Motor neuron (in vitro differentiated cells): ENCODE measurements at regions not wholly inside any gene's neighbourhood (a gene's known extent, or its start where the extent isn't known, plus 50 kb on each side); places are given as distances from the start of the nearest gene placed in this dataset.

Source experiments
- ATAC-seq, 8 experiments: fragments of 200-7000 bp; cut with Tn5 transposase; replicated peaks in 6 of 8; 2 replicates each; pipeline ENCODE4 v1.8.0; 2021; ENCODE audit warnings: mild to moderate bottlenecking in 8 of 8, moderate library complexity in 8 of 8
- H3K27ac ChIP-seq, 2 donors: fragments of 250-450 bp; sonication (Bioruptor Pico); 2 replicates each; pipeline ENCODE4 v1.9.0; 2021; ENCODE audit warnings: antibody characterized with exemption in 2 of 2, mild to moderate bottlenecking in 2 of 2, moderate library complexity in 1 of 2
- H3K4me1 ChIP-seq, 2 donors: fragments of 250-450 bp; sonication (Bioruptor Pico); replicated peaks in 1 of 2; 2 replicates each; pipeline ENCODE4 v1.6.1; 2021; ENCODE audit warnings: antibody characterized with exemption in 2 of 2, mild to moderate bottlenecking in 2 of 2, moderate library complexity in 1 of 2
- H3K4me3 ChIP-seq, 5 donors: fragments of 250-450 bp; sonication (Bioruptor Pico); 2 replicates each; pipeline ENCODE4 v1.9.0; 2021; ENCODE audit warnings: antibody characterized with exemption in 5 of 5, mild to moderate bottlenecking in 5 of 5, moderate library complexity in 4 of 5
- WGBS, 10 experiments: fragments of 450-650 bp; shearing (Covaris generic); methylation state at CpG; one replicate each; pipeline ENCODE4 v1.0.0; 2022; 5-methylcytosine and 5-hydroxymethylcytosine counted together
- in situ Hi-C, 9 experiments: fragments of 400-800 bp; cut with MboI; loops; one replicate each; pipeline ENCODE4 v1.15.0; 2021; ENCODE audit warnings: low sequenced_read_pairs in 9 of 9, low pct_unique_long_range_greater_than_20kb in 2 of 9; ENCODE audit not compliant: unreplicated experiment in 9 of 9

- 20 to 100% (median 80%) methylated on average over 1 to 5 of the region's 5 CpGs; no CpG with 5 or more reads in 1 of the 10 experiments for WGBS, 10 experiments
- in situ Hi-C loops = no loop called here
- peak in 2 of 8 experiments; percentile 66 to 77 for ATAC-seq
Measured at GRCh38 chr6:8231956-8232355, 129.6 kb upstream of the EEF1E1 start.

GRCh38 chr6:8229915-8230756 is 127.8 kb upstream of the EEF1E1 start:
- 39 to 100% (median 62%) methylated on average over 2 to 8 of the region's 8 CpGs for WGBS, 10 experiments
- no peak overlapping the region for H3K4me3 ChIP-seq
- peaks cover 9 to 12% of the 10 kb centered on the region in 2 donors for H3K4me1 ChIP-seq
- in situ Hi-C loops = loop anchor here in 1 of 9 experiments (10.0 kb wide), 1 partner anchor 95 kb away; no protein-coding TSS in a partner anchor
- no peak overlapping the region for H3K27ac ChIP-seq
- peak in 4 of 8 experiments; percentile 24 to 68 (median 33) for ATAC-seq

More at GRCh38 chr6:8231956-8232355, 129.6 kb upstream of the EEF1E1 start:
- Histone ChIP-seq H3K27ac (no peak overlapping the region), H3K4me3 (no peak overlapping the region), H3K4me1 (peaks cover 9 to 14% of the 10 kb centered on the region in 2 donors)

- in situ Hi-C loops = loop anchor here in 1 of 9 experiments (10.0 kb wide), 1 partner anchor 90 kb away; no protein-coding TSS in a partner anchor
- Histone ChIP-seq H3K4me3 (no peak overlapping the region), H3K27ac (no peak overlapping the region), H3K4me1 (peaks cover 6 to 7% of the 10 kb centered on the region in 2 donors)
- 45 to 100% (median 89%) methylated on average over 1 to 5 of the region's 5 CpGs for WGBS, 10 experiments
- no peak for ATAC-seq
Measured at GRCh38 chr6:8225113-8225512, 122.8 kb upstream of the EEF1E1 start.

GRCh38 chr6:8223678-8224077 is 121.3 kb upstream of the EEF1E1 start:
- Histone ChIP-seq H3K4me1 (no peaks in the 10 kb centered on the region), H3K27ac (no peak overlapping the region), H3K4me3 (no peak overlapping the region)
- in situ Hi-C loops = loop anchor here in 2 of 9 experiments (5.0 to 10.0 kb wide), 2 partner anchors 89 to 91 kb away; no protein-coding TSS in a partner anchor
- peak in 2 of 8 experiments; percentile 38 to 62 for ATAC-seq
- WGBS, 10 experiments = 23 to 100% (median 79%) methylated on average over 1 to 2 of the region's 2 CpGs; no CpG with 5 or more reads in 1 of the 10 experiments

GRCh38 chr6:8219352-8219943 is 117.1 kb upstream of the EEF1E1 start:
- 0 to 29% (median 8%) methylated on average over 1 to 3 of the region's 3 CpGs for WGBS, 10 experiments
- ATAC-seq = peak in 3 of 8 experiments; percentile 56 to 75 (median 71)
- in situ Hi-C loops = no loop called here
- Histone ChIP-seq H3K4me1 (no peaks in the 10 kb centered on the region), H3K27ac (no peak overlapping the region), H3K4me3 (no peak overlapping the region)

- in situ Hi-C loops = no loop called here
- Histone ChIP-seq H3K27ac (no peak overlapping the region), H3K4me1 (no peaks in the 10 kb centered on the region), H3K4me3 (no peak overlapping the region)
- 18 to 96% (median 69%) methylated on average over 1 to 5 of the region's 5 CpGs for WGBS, 10 experiments
- ATAC-seq = no peak
Measured at GRCh38 chr6:8218861-8219260, 116.5 kb upstream of the EEF1E1 start.

- 40 to 100% (median 72%) methylated on average over 2 to 5 of the region's 6 CpGs; no CpG with 5 or more reads in 2 of the 10 experiments for WGBS, 10 experiments
- H3K4me3 ChIP-seq = no peak overlapping the region
- ATAC-seq = no peak
- no peaks in the 10 kb centered on the region for H3K4me1 ChIP-seq
- in situ Hi-C loops = no loop called here
- H3K27ac ChIP-seq = no peak overlapping the region
Measured at GRCh38 chr6:8215631-8216030, 113.3 kb upstream of the EEF1E1 start.

- Histone ChIP-seq H3K27ac (no peak overlapping the region), H3K4me1 (no peaks in the 10 kb centered on the region), H3K4me3 (no peak overlapping the region)
- ATAC-seq = peak in 2 of 8 experiments; percentile 31 to 66
- in situ Hi-C loops = no loop called here
- WGBS, 10 experiments = 13 to 100% (median 80%) methylated on average over 1 to 4 of the region's 4 CpGs; no CpG with 5 or more reads in 1 of the 10 experiments
Measured at GRCh38 chr6:8213995-8214394, 111.6 kb upstream of the EEF1E1 start.

GRCh38 chr6:8212720-8213434 is 110.5 kb upstream of the EEF1E1 start:
- Histone ChIP-seq H3K27ac (no peak overlapping the region), H3K4me1 (no peaks in the 10 kb centered on the region), H3K4me3 (no peak overlapping the region)
- WGBS, 10 experiments = 0 to 100% (median 67%) methylated on average over 1 to 2 of the region's 2 CpGs; no CpG with 5 or more reads in 1 of the 10 experiments
- in situ Hi-C loops = no loop called here
- ATAC-seq = peak in 4 of 8 experiments; percentile 47 to 77 (median 73)

GRCh38 chr6:8207869-8208191 is 105.5 kb upstream of the EEF1E1 start:
- Histone ChIP-seq H3K27ac (no peak overlapping the region), H3K4me1 (no peaks in the 10 kb centered on the region), H3K4me3 (no peak overlapping the region)
- ATAC-seq = no peak
- 71 to 100% (median 100%) methylated on average over 1 of the region's 1 CpG; no CpG with 5 or more reads in 3 of the 10 experiments for WGBS, 10 experiments
- in situ Hi-C loops = no loop called here

GRCh38 chr6:8207191-8207868 is 105.0 kb upstream of the EEF1E1 start:
- Histone ChIP-seq H3K4me1 (peaks cover 0 to under 1% of the 10 kb centered on the region in 2 donors), H3K4me3 (no peak overlapping the region), H3K27ac (no peak overlapping the region)
- ATAC-seq = peak in 1 of 8 experiments; percentile 32
- WGBS, 10 experiments = 73 to 97% (median 89%) methylated on average over 2 to 16 of the region's 16 CpGs
- in situ Hi-C loops = no loop called here

GRCh38 chr6:8203337-8203736 is 101.0 kb upstream of the EEF1E1 start:
- ATAC-seq = no peak
- no peak overlapping the region for H3K27ac ChIP-seq
- no peak overlapping the region for H3K4me3 ChIP-seq
- peaks cover 4 to 6% of the 10 kb centered on the region in 2 donors for H3K4me1 ChIP-seq
- 48 to 100% (median 79%) methylated on average over 1 to 5 of the region's 5 CpGs; no CpG with 5 or more reads in 2 of the 10 experiments for WGBS, 10 experiments
- in situ Hi-C loops = no loop called here
